CD4-positive, CD25-positive, alpha-beta regulatory T cell (primary cell): ENCODE measurements at regions not wholly inside any gene's neighbourhood (a gene's known extent, or its start where the extent isn't known, plus 50 kb on each side); places are given as distances from the start of the nearest gene placed in this dataset.

ENCODE experiments used
- ATAC-seq, 2 donors: fragments of 150-1000 bp; cut with Tn5 transposase; one replicate each; pipeline ENCODE4 v1.10.0; 2021; ENCODE audit warnings: low read depth in 2 of 2, moderate number of reproducible peaks in 2 of 2, moderate library complexity in 1 of 2
- DNase-seq, 3 donors: peaks; one replicate each; pipeline versions ENCODE4 v3.0.0 to v3.0.0-alpha.2; 2012 to 2022; ENCODE audit warnings: mixed read lengths in 1 of 3
- H3K27ac ChIP-seq: one replicate; pipeline ENCODE4 v1.7.0; 2013; ENCODE audit warnings: mild to moderate bottlenecking, low read length; ENCODE audit not compliant: insufficient read depth, poor library complexity, severe bottlenecking
- H3K27me3 ChIP-seq: one replicate; pipeline ENCODE4 v1.7.0; 2013; ENCODE audit warnings: low read length; ENCODE audit not compliant: control insufficient read depth, insufficient read depth
- H3K36me3 ChIP-seq: one replicate; pipeline ENCODE4 v1.7.0; 2013; ENCODE audit warnings: mild to moderate bottlenecking, low read length, moderate library complexity; ENCODE audit not compliant: control insufficient read depth, insufficient read depth
- H3K4me1 ChIP-seq: 2 replicates; pipeline ENCODE4 v1.7.0; 2013; ENCODE audit warnings: mild to moderate bottlenecking, low read length; ENCODE audit not compliant: insufficient read depth, control insufficient read depth, poor library complexity, severe bottlenecking
- H3K4me3 ChIP-seq: one replicate; pipeline ENCODE4 v1.7.0; 2013; ENCODE audit warnings: low read depth, mild to moderate bottlenecking, low read length, moderate library complexity
- H3K9me3 ChIP-seq, 2 experiments: 1 replicate in 1 of 2; 2 replicates in 1 of 2; pipeline ENCODE4 v1.7.0; 2013; ENCODE audit warnings: low read length in 2 of 2, mild to moderate bottlenecking in 1 of 2, moderate library complexity in 1 of 2; ENCODE audit not compliant: control insufficient read depth in 2 of 2
- H3K27ac Mint-ChIP-seq, 3 donors: one replicate each; pipeline ENCODE4 v1.8.0; 2020 to 2022; ENCODE audit warnings: mild to moderate bottlenecking in 3 of 3, mixed read lengths in 3 of 3, moderate library complexity in 2 of 3
- H3K27me3 Mint-ChIP-seq: one replicate; pipeline ENCODE4 v1.8.0; 2022; ENCODE audit warnings: mild to moderate bottlenecking, mixed read lengths
- H3K36me3 Mint-ChIP-seq: one replicate; pipeline ENCODE4 v1.8.0; 2020; ENCODE audit warnings: mixed read lengths
- H3K4me1 Mint-ChIP-seq, 4 donors: one replicate each; pipeline ENCODE4 v1.8.0; 2020 to 2022; ENCODE audit warnings: mixed read lengths in 4 of 4, mild to moderate bottlenecking in 1 of 4
- H3K4me3 Mint-ChIP-seq, 4 donors: one replicate each; pipeline ENCODE4 v1.8.0; 2020 to 2022; ENCODE audit warnings: mild to moderate bottlenecking in 4 of 4, mixed read lengths in 4 of 4, moderate library complexity in 3 of 4
- H3K9me3 Mint-ChIP-seq, 7 donors: one replicate each; pipeline ENCODE4 v1.8.0; 2020 to 2022; ENCODE audit warnings: mixed read lengths in 7 of 7, mild to moderate bottlenecking in 3 of 7, moderate library complexity in 2 of 7

GRCh38 chr10:130497056-130498010, 361.1 kb downstream of the GLRX3 start:
- no peak overlapping the region for H3K27ac ChIP-seq
- no peak for DNase-seq
- H3K36me3 ChIP-seq: no peaks in the 10 kb centered on the region
- H3K4me3 Mint-ChIP-seq: no peak overlapping the region
- H3K9me3 Mint-ChIP-seq: peaks cover 0 to 1% (median 0%) of the 10 kb centered on the region in 7 donors
- no peak for ATAC-seq
- no peaks in the 10 kb centered on the region for H3K4me1 Mint-ChIP-seq
- no peaks in the 10 kb centered on the region for H3K4me1 ChIP-seq
- no peak overlapping the region for H3K27ac Mint-ChIP-seq
- no peaks in the 10 kb centered on the region for H3K27me3 Mint-ChIP-seq
- H3K27me3 ChIP-seq: no peaks in the 10 kb centered on the region
- H3K4me3 ChIP-seq: no peak overlapping the region
- H3K36me3 Mint-ChIP-seq: no peaks in the 10 kb centered on the region
- no peaks in the 10 kb centered on the region for H3K9me3 ChIP-seq

GRCh38 chr10:130498042-130498441, 361.9 kb downstream of the GLRX3 start:
- Mint-ChIP-seq H3K36me3 (no peaks in the 10 kb centered on the region), H3K27me3 (no peaks in the 10 kb centered on the region), H3K4me3 (no peak overlapping the region), H3K9me3 (no peaks in the 10 kb centered on the region), H3K4me1 (no peaks in the 10 kb centered on the region), H3K27ac (no peak overlapping the region)
- H3K36me3 ChIP-seq: no peaks in the 10 kb centered on the region
- H3K4me1 ChIP-seq: no peaks in the 10 kb centered on the region
- H3K27ac ChIP-seq: no peak overlapping the region
- DNase-seq (no peak), ATAC-seq (no peak)
- no peaks in the 10 kb centered on the region for H3K9me3 ChIP-seq
- H3K4me3 ChIP-seq: no peak overlapping the region
- no peaks in the 10 kb centered on the region for H3K27me3 ChIP-seq

DNA sequence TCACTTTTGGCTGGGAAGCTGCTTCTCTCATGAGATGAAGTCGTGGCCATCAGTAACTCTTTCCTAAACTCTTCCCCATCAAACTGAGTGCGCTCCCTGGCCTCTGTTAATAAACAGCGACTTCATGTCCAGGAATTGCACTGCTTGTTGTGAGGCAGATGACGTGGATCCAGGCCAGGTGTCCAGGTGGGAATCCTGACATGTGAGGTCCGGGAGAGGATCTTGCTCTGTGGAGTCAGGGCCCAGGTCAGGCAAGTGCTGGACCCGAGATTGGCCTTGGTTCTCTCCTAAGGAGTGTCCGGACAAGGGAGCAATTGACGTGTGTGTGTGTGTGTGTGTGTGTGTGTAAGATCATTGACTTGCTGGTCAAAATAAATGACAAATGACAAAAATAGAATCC, 362.7 kb downstream of the GLRX3 start:
- no peak for ATAC-seq
- Mint-ChIP-seq H3K36me3 (no peaks in the 10 kb centered on the region), H3K4me3 (no peak overlapping the region), H3K9me3 (no peaks in the 10 kb centered on the region), H3K27ac (no peak overlapping the region), H3K27me3 (no peaks in the 10 kb centered on the region), H3K4me1 (no peaks in the 10 kb centered on the region)
- H3K9me3 ChIP-seq: no peaks in the 10 kb centered on the region
- H3K36me3 ChIP-seq: no peaks in the 10 kb centered on the region
- H3K4me1 ChIP-seq: no peaks in the 10 kb centered on the region
- no peaks in the 10 kb centered on the region for H3K27me3 ChIP-seq
- no peak overlapping the region for H3K27ac ChIP-seq
- DNase-seq: no peak
- H3K4me3 ChIP-seq: no peak overlapping the region

GRCh38 chr10:130499541-130499940, 363.4 kb downstream of the GLRX3 start:
- Histone ChIP-seq H3K4me3 (no peak overlapping the region), H3K4me1 (no peaks in the 10 kb centered on the region), H3K27ac (no peak overlapping the region), H3K9me3 (no peaks in the 10 kb centered on the region), H3K27me3 (no peaks in the 10 kb centered on the region), H3K36me3 (no peaks in the 10 kb centered on the region)
- no peaks in the 10 kb centered on the region for H3K36me3 Mint-ChIP-seq
- H3K4me3 Mint-ChIP-seq: no peak overlapping the region
- no peaks in the 10 kb centered on the region for H3K9me3 Mint-ChIP-seq
- H3K27me3 Mint-ChIP-seq: no peaks in the 10 kb centered on the region
- no peak overlapping the region for H3K27ac Mint-ChIP-seq
- no peaks in the 10 kb centered on the region for H3K4me1 Mint-ChIP-seq
- DNase-seq: no peak
- no peak for ATAC-seq

DNA sequence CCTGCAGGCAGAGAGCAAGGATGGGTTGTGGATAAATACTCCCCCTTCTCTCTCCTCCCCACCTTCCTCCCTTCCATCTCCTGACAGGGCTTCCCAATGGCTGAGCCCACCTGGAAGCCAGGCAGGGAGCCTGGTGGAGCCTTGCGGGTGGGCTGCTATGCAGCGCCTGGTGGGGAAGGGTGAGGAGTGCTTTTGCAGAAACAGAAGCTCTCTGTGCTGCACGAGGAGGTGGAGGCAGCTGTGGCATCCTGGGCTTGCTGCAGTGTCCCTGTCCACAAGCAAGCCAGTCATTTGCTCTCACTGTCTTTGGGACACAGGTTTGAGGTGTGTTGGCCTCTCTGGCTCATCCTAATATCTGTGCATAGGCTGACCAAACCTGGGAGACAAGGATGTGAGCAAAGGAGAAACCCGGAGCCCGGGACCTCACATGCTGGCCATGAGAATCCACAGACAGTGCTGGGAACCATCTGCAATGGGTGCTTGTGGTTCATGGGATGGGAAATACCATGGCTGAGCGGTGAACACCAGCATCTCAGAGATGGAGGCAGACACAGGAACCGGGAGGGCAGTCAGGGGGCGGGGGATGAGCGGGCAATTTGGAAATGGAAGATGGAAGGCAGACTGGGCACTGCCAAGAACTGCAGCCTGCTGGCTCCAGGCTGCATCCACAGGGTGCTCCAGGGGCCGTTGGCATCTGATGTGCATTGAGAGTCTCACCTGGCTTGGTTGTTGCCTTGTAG, 364.2 kb downstream of the GLRX3 start:
- Mint-ChIP-seq H3K4me3 (no peak overlapping the region), H3K4me1 (no peaks in the 10 kb centered on the region), H3K36me3 (no peaks in the 10 kb centered on the region), H3K9me3 (no peaks in the 10 kb centered on the region), H3K27ac (no peak overlapping the region), H3K27me3 (no peaks in the 10 kb centered on the region)
- H3K4me3 ChIP-seq: no peak overlapping the region
- no peaks in the 10 kb centered on the region for H3K9me3 ChIP-seq
- no peak for DNase-seq
- no peaks in the 10 kb centered on the region for H3K4me1 ChIP-seq
- no peaks in the 10 kb centered on the region for H3K27me3 ChIP-seq
- H3K36me3 ChIP-seq: no peaks in the 10 kb centered on the region
- H3K27ac ChIP-seq: no peak overlapping the region
- no peak for ATAC-seq

- Histone ChIP-seq H3K27me3 (no peaks in the 10 kb centered on the region), H3K4me3 (no peak overlapping the region), H3K36me3 (no peaks in the 10 kb centered on the region), H3K9me3 (no peaks in the 10 kb centered on the region), H3K4me1 (no peaks in the 10 kb centered on the region), H3K27ac (no peak overlapping the region)
- H3K27me3 Mint-ChIP-seq: no peaks in the 10 kb centered on the region
- H3K9me3 Mint-ChIP-seq: peaks cover 0 to 4% (median 0%) of the 10 kb centered on the region in 7 donors
- no peaks in the 10 kb centered on the region for H3K4me1 Mint-ChIP-seq
- ATAC-seq (no peak), DNase-seq (no peak)
- H3K36me3 Mint-ChIP-seq: no peaks in the 10 kb centered on the region
- no peak overlapping the region for H3K4me3 Mint-ChIP-seq
- H3K27ac Mint-ChIP-seq: no peak overlapping the region
Measured at GRCh38 chr10:130507461-130507860, 371.3 kb downstream of the GLRX3 start.

DNA sequence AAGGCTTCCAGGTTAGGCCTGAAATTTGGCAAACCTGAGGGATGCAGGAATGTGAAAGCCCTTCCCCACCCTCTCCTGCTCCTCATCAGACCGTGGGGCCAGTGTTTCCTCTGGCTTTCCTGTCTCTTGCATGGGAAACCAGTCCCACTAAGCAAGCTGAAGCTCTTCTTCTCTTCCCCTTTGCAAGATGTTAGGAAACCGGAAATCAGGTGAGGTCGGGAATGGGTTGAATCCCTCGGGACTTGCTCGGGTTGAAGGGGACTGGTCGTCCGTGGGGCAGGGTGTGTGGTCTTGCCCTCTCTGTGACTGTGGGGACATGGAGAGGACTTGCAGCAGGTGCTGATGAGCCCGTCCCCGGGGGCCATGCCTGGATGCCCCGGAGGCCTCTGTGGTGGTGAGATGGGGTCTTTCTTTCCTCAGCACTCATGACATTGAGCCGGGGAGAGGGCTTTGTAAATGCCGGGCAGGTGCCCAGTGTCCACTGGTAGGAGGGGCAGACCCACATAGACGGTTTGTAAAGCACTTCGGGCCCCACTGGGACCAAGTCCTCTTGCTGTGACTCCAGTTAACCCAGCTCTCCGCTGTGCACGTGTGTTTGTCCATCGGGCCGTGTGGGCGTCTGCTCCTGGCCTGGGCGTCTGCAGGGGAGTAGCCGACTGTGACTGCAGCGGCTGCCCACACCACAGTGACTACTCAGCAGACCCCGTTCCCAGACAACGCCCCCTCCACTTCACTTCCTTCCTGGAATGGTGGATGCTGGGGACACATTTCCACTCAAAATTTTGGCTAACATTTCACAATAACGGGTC, 373.9 kb downstream of the GLRX3 start:
- Histone ChIP-seq H3K9me3 (no peaks in the 10 kb centered on the region), H3K27ac (no peak overlapping the region), H3K27me3 (no peaks in the 10 kb centered on the region), H3K4me1 (no peaks in the 10 kb centered on the region), H3K36me3 (no peaks in the 10 kb centered on the region), H3K4me3 (no peak overlapping the region)
- Mint-ChIP-seq H3K27me3 (no peaks in the 10 kb centered on the region), H3K36me3 (no peaks in the 10 kb centered on the region), H3K27ac (no peak overlapping the region), H3K4me1 (no peaks in the 10 kb centered on the region), H3K4me3 (no peak overlapping the region), H3K9me3 (peaks cover 0 to 4% (median 0%) of the 10 kb centered on the region in 7 donors)
- ATAC-seq (no peak), DNase-seq (no peak)
